ENCODE measurements at regions not wholly inside any gene's neighbourhood (a gene's known extent, or its start where the extent isn't known, plus 50 kb on each side); places are given as distances from the start of the nearest gene placed in this dataset.

DNA sequence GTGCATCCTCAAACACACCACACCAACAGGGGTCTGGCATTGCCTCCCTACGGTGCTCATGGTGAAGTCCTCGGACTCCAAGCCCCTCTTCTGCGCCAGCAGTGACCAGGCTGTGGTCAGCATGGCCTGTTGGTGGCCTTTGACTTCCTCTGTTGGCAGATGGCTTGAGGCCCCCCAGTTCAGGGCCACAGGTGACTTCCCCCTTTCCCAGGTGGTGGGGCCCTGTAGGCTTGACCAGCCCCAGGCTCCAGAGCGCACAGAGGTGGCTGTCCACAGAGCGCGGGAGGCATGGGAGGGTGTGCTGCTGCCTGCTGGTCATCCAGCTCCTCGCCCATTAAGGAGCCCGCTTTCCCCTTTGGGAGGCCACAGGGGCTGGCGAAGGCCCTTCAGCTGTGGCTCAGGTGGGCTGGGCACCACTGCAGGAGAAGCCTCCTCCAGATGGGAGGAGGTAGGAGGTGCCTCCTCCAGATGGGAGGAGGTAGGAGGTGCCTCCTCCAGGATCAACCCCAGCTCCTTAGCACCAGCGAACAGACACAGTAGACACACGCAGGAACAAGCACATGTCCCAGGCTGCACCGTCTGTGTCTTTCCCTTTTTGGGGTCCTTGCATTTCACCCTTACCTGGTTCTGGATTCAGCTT, 52.1 kb upstream of the BHLHE23 start (continued):
- TF ChIP-seq GTF2I (CRISPR knock-in tag; conservative IDR thresholded peaks at IDR 0.05): no peak

DNA sequence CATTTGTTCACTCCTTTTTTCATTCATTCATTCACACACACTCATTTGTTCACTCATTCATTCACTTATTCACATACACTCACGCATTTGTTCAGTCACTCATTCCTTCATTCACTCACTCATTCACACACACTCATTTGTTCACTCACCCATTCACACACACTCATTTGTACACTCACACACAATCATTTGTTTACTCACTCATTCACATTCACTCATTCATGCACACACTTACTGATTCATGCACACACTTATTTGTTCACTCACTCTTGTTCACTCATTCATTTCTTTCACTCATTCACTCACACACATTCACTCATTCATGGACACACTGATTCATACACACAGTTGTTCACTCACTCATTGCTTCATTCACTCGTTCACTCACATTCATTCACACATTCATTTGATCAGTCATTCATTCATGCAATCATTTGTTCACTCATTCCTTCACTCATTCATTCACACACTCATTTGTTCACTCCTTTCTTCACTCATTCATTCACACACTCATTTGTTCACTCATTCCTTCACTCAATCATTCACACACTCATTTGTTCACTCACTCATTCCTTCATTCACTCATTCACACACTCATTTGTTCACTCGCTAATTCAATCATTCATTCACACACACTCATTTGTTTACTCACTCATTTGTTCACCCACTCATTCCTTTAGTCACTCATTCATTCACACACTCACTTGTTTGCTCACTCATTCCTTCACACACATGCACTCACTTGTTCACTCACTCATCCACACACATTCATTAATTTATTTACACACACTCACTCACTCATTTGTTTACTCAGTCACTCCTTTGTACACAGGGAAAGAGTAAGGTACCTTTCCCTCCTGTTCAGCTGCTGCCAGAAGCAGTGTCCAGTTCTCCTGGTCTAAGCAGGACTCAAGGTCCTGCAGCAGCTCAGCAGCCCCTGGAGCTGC, 50.7 kb upstream of the BHLHE23 start:
- CTCF ChIA-PET: interaction anchor here (0.5 to 2.1 kb wide), 17 partner anchors 12 to 737 kb away, joined by 3 to 27 read pairs (median 6); no protein-coding TSS in a partner anchor
- no peaks in the 10 kb centered on the region for H3K4me1 Mint-ChIP-seq
- no peak overlapping the region for H3K27ac Mint-ChIP-seq
- ATAC-seq (no peak), DNase-seq (ENCODE audit: low spot score) (no peak)
- no peaks in the 10 kb centered on the region; the same call in 1 of the 2 replicates for H3K36me3 Mint-ChIP-seq
- no peak overlapping the region for H3K4me3 Mint-ChIP-seq
- POLR2A ChIA-PET: no interaction called here
- peaks cover 11% of the 10 kb centered on the region for H3K9me3 Mint-ChIP-seq
- no peaks in the 10 kb centered on the region for H3K27me3 Mint-ChIP-seq (ENCODE audit: low read depth)
- TF ChIP-seq, protein P1, sequence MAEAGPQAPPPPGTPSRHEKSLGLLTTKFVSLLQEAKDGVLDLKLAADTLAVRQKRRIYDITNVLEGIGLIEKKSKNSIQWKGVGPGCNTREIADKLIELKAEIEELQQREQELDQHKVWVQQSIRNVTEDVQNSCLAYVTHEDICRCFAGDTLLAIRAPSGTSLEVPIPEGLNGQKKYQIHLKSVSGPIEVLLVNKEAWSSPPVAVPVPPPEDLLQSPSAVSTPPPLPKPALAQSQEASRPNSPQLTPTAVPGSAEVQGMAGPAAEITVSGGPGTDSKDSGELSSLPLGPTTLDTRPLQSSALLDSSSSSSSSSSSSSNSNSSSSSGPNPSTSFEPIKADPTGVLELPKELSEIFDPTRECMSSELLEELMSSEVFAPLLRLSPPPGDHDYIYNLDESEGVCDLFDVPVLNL (CRISPR knock-in tag; IDR thresholded peaks at IDR 0.05; ENCODE audit: borderline replicate concordance, low read depth): no peak
- TF ChIP-seq, protein P2, sequence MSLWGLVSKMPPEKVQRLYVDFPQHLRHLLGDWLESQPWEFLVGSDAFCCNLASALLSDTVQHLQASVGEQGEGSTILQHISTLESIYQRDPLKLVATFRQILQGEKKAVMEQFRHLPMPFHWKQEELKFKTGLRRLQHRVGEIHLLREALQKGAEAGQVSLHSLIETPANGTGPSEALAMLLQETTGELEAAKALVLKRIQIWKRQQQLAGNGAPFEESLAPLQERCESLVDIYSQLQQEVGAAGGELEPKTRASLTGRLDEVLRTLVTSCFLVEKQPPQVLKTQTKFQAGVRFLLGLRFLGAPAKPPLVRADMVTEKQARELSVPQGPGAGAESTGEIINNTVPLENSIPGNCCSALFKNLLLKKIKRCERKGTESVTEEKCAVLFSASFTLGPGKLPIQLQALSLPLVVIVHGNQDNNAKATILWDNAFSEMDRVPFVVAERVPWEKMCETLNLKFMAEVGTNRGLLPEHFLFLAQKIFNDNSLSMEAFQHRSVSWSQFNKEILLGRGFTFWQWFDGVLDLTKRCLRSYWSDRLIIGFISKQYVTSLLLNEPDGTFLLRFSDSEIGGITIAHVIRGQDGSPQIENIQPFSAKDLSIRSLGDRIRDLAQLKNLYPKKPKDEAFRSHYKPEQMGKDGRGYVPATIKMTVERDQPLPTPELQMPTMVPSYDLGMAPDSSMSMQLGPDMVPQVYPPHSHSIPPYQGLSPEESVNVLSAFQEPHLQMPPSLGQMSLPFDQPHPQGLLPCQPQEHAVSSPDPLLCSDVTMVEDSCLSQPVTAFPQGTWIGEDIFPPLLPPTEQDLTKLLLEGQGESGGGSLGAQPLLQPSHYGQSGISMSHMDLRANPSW (CRISPR knock-in tag; conservative IDR thresholded peaks at IDR 0.05; ENCODE audit: low read depth): no peak
- TF ChIP-seq, protein P3, sequence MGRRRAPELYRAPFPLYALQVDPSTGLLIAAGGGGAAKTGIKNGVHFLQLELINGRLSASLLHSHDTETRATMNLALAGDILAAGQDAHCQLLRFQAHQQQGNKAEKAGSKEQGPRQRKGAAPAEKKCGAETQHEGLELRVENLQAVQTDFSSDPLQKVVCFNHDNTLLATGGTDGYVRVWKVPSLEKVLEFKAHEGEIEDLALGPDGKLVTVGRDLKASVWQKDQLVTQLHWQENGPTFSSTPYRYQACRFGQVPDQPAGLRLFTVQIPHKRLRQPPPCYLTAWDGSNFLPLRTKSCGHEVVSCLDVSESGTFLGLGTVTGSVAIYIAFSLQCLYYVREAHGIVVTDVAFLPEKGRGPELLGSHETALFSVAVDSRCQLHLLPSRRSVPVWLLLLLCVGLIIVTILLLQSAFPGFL (CRISPR knock-in tag; IDR thresholded peaks at IDR 0.05; ENCODE audit: borderline replicate concordance): no peak
- TF ChIP-seq RELA (CRISPR knock-in tag; IDR thresholded peaks at IDR 0.05; ENCODE audit: borderline replicate concordance): no peak
- TF ChIP-seq MXD4 (CRISPR knock-in tag; IDR thresholded peaks at IDR 0.05; ENCODE audit: borderline replicate concordance): no peak
- TF ChIP-seq NR2C2 (CRISPR knock-in tag; IDR thresholded peaks at IDR 0.05): no peak
- TF ChIP-seq, protein P4, sequence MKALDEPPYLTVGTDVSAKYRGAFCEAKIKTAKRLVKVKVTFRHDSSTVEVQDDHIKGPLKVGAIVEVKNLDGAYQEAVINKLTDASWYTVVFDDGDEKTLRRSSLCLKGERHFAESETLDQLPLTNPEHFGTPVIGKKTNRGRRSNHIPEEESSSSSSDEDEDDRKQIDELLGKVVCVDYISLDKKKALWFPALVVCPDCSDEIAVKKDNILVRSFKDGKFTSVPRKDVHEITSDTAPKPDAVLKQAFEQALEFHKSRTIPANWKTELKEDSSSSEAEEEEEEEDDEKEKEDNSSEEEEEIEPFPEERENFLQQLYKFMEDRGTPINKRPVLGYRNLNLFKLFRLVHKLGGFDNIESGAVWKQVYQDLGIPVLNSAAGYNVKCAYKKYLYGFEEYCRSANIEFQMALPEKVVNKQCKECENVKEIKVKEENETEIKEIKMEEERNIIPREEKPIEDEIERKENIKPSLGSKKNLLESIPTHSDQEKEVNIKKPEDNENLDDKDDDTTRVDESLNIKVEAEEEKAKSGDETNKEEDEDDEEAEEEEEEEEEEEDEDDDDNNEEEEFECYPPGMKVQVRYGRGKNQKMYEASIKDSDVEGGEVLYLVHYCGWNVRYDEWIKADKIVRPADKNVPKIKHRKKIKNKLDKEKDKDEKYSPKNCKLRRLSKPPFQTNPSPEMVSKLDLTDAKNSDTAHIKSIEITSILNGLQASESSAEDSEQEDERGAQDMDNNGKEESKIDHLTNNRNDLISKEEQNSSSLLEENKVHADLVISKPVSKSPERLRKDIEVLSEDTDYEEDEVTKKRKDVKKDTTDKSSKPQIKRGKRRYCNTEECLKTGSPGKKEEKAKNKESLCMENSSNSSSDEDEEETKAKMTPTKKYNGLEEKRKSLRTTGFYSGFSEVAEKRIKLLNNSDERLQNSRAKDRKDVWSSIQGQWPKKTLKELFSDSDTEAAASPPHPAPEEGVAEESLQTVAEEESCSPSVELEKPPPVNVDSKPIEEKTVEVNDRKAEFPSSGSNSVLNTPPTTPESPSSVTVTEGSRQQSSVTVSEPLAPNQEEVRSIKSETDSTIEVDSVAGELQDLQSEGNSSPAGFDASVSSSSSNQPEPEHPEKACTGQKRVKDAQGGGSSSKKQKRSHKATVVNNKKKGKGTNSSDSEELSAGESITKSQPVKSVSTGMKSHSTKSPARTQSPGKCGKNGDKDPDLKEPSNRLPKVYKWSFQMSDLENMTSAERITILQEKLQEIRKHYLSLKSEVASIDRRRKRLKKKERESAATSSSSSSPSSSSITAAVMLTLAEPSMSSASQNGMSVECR (CRISPR knock-in tag; IDR thresholded peaks at IDR 0.05; ENCODE audit: borderline replicate concordance): no peak
- TF ChIP-seq, protein P5, sequence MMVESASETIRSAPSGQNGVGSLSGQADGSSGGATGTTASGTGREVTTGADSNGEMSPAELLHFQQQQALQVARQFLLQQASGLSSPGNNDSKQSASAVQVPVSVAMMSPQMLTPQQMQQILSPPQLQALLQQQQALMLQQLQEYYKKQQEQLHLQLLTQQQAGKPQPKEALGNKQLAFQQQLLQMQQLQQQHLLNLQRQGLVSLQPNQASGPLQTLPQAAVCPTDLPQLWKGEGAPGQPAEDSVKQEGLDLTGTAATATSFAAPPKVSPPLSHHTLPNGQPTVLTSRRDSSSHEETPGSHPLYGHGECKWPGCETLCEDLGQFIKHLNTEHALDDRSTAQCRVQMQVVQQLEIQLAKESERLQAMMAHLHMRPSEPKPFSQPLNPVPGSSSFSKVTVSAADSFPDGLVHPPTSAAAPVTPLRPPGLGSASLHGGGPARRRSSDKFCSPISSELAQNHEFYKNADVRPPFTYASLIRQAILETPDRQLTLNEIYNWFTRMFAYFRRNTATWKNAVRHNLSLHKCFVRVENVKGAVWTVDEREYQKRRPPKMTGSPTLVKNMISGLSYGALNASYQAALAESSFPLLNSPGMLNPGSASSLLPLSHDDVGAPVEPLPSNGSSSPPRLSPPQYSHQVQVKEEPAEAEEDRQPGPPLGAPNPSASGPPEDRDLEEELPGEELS (CRISPR knock-in tag; IDR thresholded peaks at IDR 0.05): no peak
- TF ChIP-seq, protein P6, sequence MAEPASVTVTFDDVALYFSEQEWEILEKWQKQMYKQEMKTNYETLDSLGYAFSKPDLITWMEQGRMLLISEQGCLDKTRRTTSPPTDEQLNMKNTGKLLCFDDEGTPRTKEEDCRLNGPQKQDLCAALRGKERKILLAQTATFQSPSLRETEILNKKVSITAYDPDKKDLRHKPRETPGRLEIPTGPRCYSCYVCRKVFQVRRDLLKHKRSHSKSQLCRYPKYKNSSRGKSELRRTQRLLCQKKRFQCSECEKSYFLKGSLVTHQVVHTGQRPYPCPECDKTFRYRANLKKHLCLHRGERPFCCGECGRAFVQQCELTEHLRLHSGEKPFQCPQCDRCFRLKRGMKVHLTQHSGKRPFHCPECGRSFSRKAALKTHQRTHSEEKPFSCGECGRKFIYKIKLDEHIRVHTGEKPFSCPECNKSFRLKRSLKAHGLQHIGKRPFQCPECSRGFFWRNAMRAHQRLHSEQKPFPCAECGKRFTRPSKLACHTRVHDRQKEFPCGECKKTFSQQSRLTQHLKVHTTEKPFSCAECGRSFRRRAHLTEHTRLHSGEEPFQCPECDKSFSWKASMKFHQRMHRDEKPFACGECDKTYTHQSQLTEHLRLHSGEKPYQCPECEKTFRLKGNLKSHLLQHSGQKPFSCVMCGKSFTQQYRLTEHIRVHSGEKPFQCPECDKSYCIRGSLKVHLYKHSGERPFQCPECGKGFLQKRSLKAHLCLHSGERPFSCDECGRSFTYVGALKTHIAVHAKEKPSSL (CRISPR knock-in tag; conservative IDR thresholded peaks at IDR 0.05): no peak
- TF ChIP-seq, protein P7, sequence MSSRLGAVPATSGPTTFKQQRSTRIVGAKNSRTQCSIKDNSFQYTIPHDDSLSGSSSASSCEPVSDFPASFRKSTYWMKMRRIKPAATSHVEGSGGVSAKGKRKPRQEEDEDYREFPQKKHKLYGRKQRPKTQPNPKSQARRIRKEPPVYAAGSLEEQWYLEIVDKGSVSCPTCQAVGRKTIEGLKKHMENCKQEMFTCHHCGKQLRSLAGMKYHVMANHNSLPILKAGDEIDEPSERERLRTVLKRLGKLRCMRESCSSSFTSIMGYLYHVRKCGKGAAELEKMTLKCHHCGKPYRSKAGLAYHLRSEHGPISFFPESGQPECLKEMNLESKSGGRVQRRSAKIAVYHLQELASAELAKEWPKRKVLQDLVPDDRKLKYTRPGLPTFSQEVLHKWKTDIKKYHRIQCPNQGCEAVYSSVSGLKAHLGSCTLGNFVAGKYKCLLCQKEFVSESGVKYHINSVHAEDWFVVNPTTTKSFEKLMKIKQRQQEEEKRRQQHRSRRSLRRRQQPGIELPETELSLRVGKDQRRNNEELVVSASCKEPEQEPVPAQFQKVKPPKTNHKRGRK (CRISPR knock-in tag; IDR thresholded peaks at IDR 0.05; ENCODE audit: borderline replicate concordance): peak; percentile 71; the same call in 1 of the 2 replicates
- TF ChIP-seq, protein P8, sequence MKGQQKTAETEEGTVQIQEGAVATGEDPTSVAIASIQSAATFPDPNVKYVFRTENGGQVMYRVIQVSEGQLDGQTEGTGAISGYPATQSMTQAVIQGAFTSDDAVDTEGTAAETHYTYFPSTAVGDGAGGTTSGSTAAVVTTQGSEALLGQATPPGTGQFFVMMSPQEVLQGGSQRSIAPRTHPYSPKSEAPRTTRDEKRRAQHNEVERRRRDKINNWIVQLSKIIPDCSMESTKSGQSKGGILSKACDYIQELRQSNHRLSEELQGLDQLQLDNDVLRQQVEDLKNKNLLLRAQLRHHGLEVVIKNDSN (CRISPR knock-in tag; IDR thresholded peaks at IDR 0.05): no peak
- TF ChIP-seq, protein P9, sequence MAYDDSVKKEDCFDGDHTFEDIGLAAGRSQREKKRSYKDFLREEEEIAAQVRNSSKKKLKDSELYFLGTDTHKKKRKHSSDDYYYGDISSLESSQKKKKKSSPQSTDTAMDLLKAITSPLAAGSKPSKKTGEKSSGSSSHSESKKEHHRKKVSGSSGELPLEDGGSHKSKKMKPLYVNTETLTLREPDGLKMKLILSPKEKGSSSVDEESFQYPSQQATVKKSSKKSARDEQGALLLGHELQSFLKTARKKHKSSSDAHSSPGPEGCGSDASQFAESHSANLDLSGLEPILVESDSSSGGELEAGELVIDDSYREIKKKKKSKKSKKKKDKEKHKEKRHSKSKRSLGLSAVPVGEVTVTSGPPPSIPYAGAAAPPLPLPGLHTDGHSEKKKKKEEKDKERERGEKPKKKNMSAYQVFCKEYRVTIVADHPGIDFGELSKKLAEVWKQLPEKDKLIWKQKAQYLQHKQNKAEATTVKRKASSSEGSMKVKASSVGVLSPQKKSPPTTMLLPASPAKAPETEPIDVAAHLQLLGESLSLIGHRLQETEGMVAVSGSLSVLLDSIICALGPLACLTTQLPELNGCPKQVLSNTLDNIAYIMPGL (CRISPR knock-in tag; IDR thresholded peaks at IDR 0.05): no peak

Measured in WTC11 (cell line).